ENCODE measurements at regions not wholly inside any gene's neighbourhood (a gene's known extent, or its start where the extent isn't known, plus 50 kb on each side); places are given as distances from the start of the nearest gene placed in this dataset.

- no peak for TF ChIP-seq CTCF (conservative IDR thresholded peaks at IDR 0.05)
- no peak for TF ChIP-seq EZH2 (IDR thresholded peaks at IDR 0.05; ENCODE audit: low read depth)
Measured at GRCh38 chr2:181372646-181373040, 84.5 kb upstream of the ITGA4 start.
